SK-N-SH treated with all-trans-retinoic acid at 6 μM for 48 hours (cell line): ENCODE measurements at regions not wholly inside any gene's neighbourhood (a gene's known extent, or its start where the extent isn't known, plus 50 kb on each side); places are given as distances from the start of the nearest gene placed in this dataset.

ENCODE experiments used
- ARNTL ChIP-seq: fragments of 450-650 bp; formaldehyde crosslinking; IDR thresholded peaks from 2 replicates; pipeline ENCODE4 v1.5.0; 2020; ENCODE audit warnings: low read depth, mild to moderate bottlenecking, moderate library complexity, borderline replicate concordance
- CREB5 ChIP-seq: fragments of 250-450 bp; sonication (Bioruptor Pico); IDR thresholded peaks from 2 replicates; pipeline ENCODE4 v1.5.1; 2020; ENCODE audit warnings: low read depth, mild to moderate bottlenecking, moderate library complexity
- ESRRG ChIP-seq: fragments of 250-450 bp; sonication (Bioruptor Pico); IDR thresholded peaks from 2 replicates; pipeline ENCODE4 v1.6.1; 2021; ENCODE audit warnings: mild to moderate bottlenecking
- ISL1 ChIP-seq: fragments of 250-450 bp; sonication (Bioruptor Pico); IDR thresholded peaks from 2 replicates; pipeline ENCODE4 v2.1.2; 2022; ENCODE audit warnings: mild to moderate bottlenecking, moderate library complexity
- OSR1 ChIP-seq: fragments of 250-450 bp; sonication (Bioruptor Pico); IDR thresholded peaks from 2 replicates; pipeline ENCODE4 v1.8.0; 2022; ENCODE audit warnings: moderate library complexity, mild to moderate bottlenecking, inconsistent platforms
- PATZ1 ChIP-seq: fragments of 250-450 bp; sonication (Bioruptor Pico); IDR thresholded peaks from 2 replicates; pipeline ENCODE4 v1.8.0; 2020; ENCODE audit warnings: mild to moderate bottlenecking, moderate library complexity, borderline replicate concordance
- RARB ChIP-seq: fragments of 250-450 bp; sonication (Bioruptor Pico); IDR thresholded peaks from 2 replicates; pipeline ENCODE4 v1.8.0; 2021; ENCODE audit warnings: mild to moderate bottlenecking, moderate library complexity
- SNAI2 ChIP-seq: fragments of 250-450 bp; sonication (Bioruptor Pico); IDR thresholded peaks from 2 replicates; pipeline ENCODE4 v1.5.0; 2020; ENCODE audit warnings: mild to moderate bottlenecking, moderate library complexity
- TSHZ2 ChIP-seq: fragments of 250-450 bp; sonication (Bioruptor Pico); IDR thresholded peaks from 2 replicates; pipeline ENCODE4 v1.5.0; 2020; ENCODE audit warnings: mild to moderate bottlenecking, moderate library complexity
- ZFP3 ChIP-seq: fragments of 250-450 bp; sonication (Bioruptor Pico); IDR thresholded peaks from 2 replicates; pipeline ENCODE4 v1.5.0; 2020; ENCODE audit warnings: mild to moderate bottlenecking, moderate library complexity
- ZFP30 ChIP-seq: fragments of 450-650 bp; formaldehyde crosslinking; IDR thresholded peaks from 2 replicates; pipeline ENCODE4 v1.5.0; 2022; ENCODE audit warnings: mild to moderate bottlenecking, moderate library complexity
- ZNF565 ChIP-seq: fragments of 450-650 bp; formaldehyde crosslinking; conservative IDR thresholded peaks from 2 replicates; pipeline ENCODE4 v1.5.0; 2020; ENCODE audit warnings: low read depth, mild to moderate bottlenecking, moderate library complexity
- ZNF70 ChIP-seq: fragments of 450-650 bp; formaldehyde crosslinking; IDR thresholded peaks from 2 replicates; pipeline ENCODE4 v1.5.0; 2020; ENCODE audit warnings: mild to moderate bottlenecking, moderate library complexity
- ZNF8 ChIP-seq: fragments of 450-650 bp; formaldehyde crosslinking; IDR thresholded peaks from 2 replicates; pipeline ENCODE4 v1.5.0; 2020; ENCODE audit warnings: mild to moderate bottlenecking, moderate library complexity

- no peak for TF ChIP-seq ZNF8 (CRISPR knock-in tag)
- TF ChIP-seq TSHZ2 (CRISPR knock-in tag), result no peak
- TF ChIP-seq ZFP3 (CRISPR knock-in tag), result no peak
- TF ChIP-seq ZFP30 (CRISPR knock-in tag), result no peak
- TF ChIP-seq PATZ1 (CRISPR knock-in tag), result no peak
- TF ChIP-seq ESRRG, result no peak
- no peak for TF ChIP-seq ZNF565
- no peak for TF ChIP-seq SNAI2 (CRISPR knock-in tag)
- no peak for TF ChIP-seq ISL1
- no peak for TF ChIP-seq ARNTL (CRISPR knock-in tag)
- no peak for TF ChIP-seq CREB5
- no peak for TF ChIP-seq RARB (CRISPR knock-in tag)
- TF ChIP-seq OSR1 (CRISPR knock-in tag), result no peak
- no peak for TF ChIP-seq ZNF70
Observed at GRCh38 chr16:86061318-86061695, 162.3 kb downstream of the IRF8 start.
